ENCODE measurements at regions not wholly inside any gene's neighbourhood (a gene's known extent, or its start where the extent isn't known, plus 50 kb on each side); places are given as distances from the start of the nearest gene placed in this dataset.
A peak's percentile ranks its signal among the peaks of the same experiment; 100 is the strongest.
"Not testable (repeated sequence)": the region's sequence is repeated elsewhere in the genome, so short reads cannot be mapped to it uniquely, and the experiment has no call there.

DNA sequence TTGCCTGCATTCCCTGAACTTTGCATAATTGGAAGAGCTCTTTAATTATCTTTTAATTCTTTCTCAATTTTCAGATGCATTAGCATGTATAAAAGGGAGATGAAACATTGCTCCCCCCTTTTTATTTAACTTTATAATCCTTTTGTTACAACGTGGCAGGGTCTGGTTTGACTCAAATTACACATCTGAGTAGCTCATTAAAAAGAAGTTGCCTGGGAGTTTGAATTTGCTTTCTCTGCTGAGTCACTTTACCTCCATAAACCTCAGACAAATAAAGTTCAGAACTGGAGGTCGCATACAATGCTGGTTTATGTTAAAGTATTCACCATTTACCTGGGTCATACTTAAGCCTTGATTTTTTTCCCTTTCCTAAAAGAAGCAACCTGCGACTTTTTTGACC is 495.2 kb downstream of the PREX1 start:
- in situ Hi-C loops (cut with MboI; ENCODE audit: low sequenced_read_pairs, unreplicated experiment): no loop called here
- DNase-seq (ENCODE audit: low spot score): no peak
- TF ChIP-seq CTCF (IDR thresholded peaks at IDR 0.05; ENCODE audit: borderline replicate concordance, control extremely low read depth, extremely low read depth, insufficient read depth, missing control alignments): no peak

- no peak for TF ChIP-seq CTCF (IDR thresholded peaks at IDR 0.05; ENCODE audit: borderline replicate concordance, control extremely low read depth, extremely low read depth, insufficient read depth, missing control alignments)
- in situ Hi-C loops (cut with MboI; ENCODE audit: low sequenced_read_pairs, unreplicated experiment): no loop called here
Measured at GRCh38 chr20:48331518-48332286, 496.1 kb downstream of the PREX1 start.

DNA sequence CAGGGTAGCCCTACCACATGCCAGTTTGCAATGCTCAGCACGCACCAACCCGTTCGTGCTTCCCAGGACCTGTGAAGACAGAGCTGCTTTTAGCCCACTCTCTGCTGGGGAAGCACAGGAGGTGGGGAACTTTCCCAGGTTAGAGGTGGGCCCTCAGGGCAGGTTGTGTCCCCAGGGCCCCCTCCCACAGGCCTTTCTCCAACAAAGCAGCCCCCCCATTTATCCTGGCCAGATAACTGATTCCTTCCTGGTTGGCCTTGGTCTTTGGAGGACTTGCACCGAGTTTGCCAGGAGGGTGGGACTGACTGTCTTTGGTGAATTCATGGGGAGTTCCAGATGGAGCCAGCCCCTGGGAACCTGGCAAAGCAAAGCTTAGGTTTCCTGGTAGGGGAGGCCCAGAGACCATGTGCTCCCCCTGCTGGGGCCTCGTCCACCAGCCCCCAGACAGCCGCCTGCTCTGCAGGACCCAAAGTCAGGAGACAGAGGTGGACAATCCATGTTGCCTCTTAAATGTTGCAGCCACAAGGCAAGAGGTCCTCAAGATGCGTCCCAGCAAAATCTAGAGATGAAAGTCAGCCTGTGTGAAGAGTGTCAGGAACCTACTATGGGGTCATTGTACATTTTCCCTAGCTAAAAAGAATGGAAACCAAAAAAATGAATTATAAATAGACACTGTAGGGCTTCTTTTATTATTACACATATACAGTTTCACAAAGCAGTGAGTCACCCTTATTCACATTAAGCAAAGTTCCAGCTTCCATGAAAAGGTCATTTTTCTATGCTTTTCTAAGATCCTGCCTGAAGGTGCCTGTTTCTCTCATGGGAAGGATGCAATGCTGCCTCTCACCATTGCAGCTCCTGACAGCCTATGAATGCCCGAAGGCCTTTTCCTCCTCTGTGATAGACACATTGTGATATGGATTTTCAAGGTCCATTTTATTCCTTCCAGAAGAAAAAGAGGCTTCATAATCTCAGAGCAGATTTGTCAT is 497.8 kb downstream of the PREX1 start:
- no peak for TF ChIP-seq CTCF (IDR thresholded peaks at IDR 0.05; ENCODE audit: borderline replicate concordance, control extremely low read depth, extremely low read depth, insufficient read depth, missing control alignments)
- in situ Hi-C loops (cut with MboI; ENCODE audit: low sequenced_read_pairs, unreplicated experiment): no loop called here
- DNase-seq (ENCODE audit: low spot score): peak; percentile 70

More at GRCh38 chr20:48331518-48332286, 496.1 kb downstream of the PREX1 start:
- no peak for DNase-seq (ENCODE audit: low spot score)

DNA sequence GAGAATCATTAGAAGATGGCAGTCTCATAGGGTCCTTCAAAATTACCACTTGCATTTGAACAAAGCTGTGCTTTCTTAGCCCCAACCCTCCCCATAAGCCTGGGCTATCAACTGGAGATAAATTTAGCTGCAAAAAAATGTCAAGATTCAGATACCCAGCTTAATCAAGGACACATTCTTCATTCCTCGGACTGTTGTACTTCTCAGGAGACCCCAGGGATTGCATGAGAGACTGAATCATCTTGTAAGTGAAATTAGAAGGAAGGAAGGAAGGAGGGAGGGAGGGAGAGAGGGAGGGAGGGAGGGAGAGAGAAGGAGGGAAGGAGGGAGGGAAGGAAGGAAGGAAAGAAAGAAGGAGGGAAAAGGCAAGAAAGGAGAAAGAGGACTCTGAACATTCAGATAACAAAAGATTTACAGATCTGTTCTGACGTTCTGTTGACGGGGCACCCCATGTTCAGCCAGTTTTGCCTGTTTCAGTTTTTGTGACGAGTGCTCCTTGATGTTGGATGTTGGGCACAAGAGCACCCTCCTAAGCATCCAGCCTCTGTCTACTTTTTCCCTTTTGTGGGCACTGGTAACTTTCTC is 498.7 kb downstream of the PREX1 start:
- in situ Hi-C loops (cut with MboI; ENCODE audit: low sequenced_read_pairs, unreplicated experiment): no loop called here
- no peak for DNase-seq (ENCODE audit: low spot score)
- no peak for TF ChIP-seq CTCF (IDR thresholded peaks at IDR 0.05; ENCODE audit: borderline replicate concordance, control extremely low read depth, extremely low read depth, insufficient read depth, missing control alignments)

- in situ Hi-C loops (cut with MboI; ENCODE audit: low sequenced_read_pairs, unreplicated experiment); DNase-seq (ENCODE audit: low spot score): not testable (repeated sequence)
Measured at GRCh38 chr20:48327848-48328247, 500.0 kb downstream of the PREX1 start.

- DNase-seq (ENCODE audit: low spot score): no peak
- no peak for TF ChIP-seq CTCF (IDR thresholded peaks at IDR 0.05; ENCODE audit: borderline replicate concordance, control extremely low read depth, extremely low read depth, insufficient read depth, missing control alignments)
- in situ Hi-C loops (cut with MboI; ENCODE audit: low sequenced_read_pairs, unreplicated experiment): no loop called here
Measured at GRCh38 chr20:48326868-48327267, 500.9 kb downstream of the PREX1 start.
